GM18508 (cell line): ENCODE measurements at regions not wholly inside any gene's neighbourhood (a gene's known extent, or its start where the extent isn't known, plus 50 kb on each side); places are given as distances from the start of the nearest gene placed in this dataset.
"Not testable (repeated sequence)": the region's sequence is repeated elsewhere in the genome, so short reads cannot be mapped to it uniquely, and the experiment has no call there.

Experiments used
- ATAC-seq: cut with Tn5 transposase; IDR thresholded peaks from one replicate; pipeline ENCODE4 v1.9.1; 2021; ENCODE audit warnings: moderate number of reproducible peaks; ENCODE audit not compliant: insufficient read depth, unreplicated experiment

- no peak for ATAC-seq
These were observed 138.1 kb upstream of the GRAMD2B start for GRCh38 chr5:126284977-126285696.

GRCh38 chr5:126296121-126296520, 127.1 kb upstream of the GRAMD2B start:
- ATAC-seq = not testable (repeated sequence)

GRCh38 chr5:126300293-126300692, 122.9 kb upstream of the GRAMD2B start:
- no peak for ATAC-seq

- no peak for ATAC-seq
These were observed 122.2 kb upstream of the GRAMD2B start for GRCh38 chr5:126301056-126301455.

GRCh38 chr5:126309860-126310259, 113.3 kb upstream of the GRAMD2B start:
- no peak for ATAC-seq

- no peak for ATAC-seq
These were observed 111.4 kb upstream of the GRAMD2B start for GRCh38 chr5:126311766-126312165.

GRCh38 chr5:126315341-126315740, 107.9 kb upstream of the GRAMD2B start:
- no peak for ATAC-seq

- ATAC-seq = no peak
These were observed 90.9 kb upstream of the GRAMD2B start for GRCh38 chr5:126332326-126332725.

GRCh38 chr5:126334760-126335159, 88.4 kb upstream of the GRAMD2B start:
- no peak for ATAC-seq

- ATAC-seq = no peak
These were observed 87.3 kb upstream of the GRAMD2B start for GRCh38 chr5:126335886-126336285.

GRCh38 chr5:126338635-126339034, 84.6 kb upstream of the GRAMD2B start:
- no peak for ATAC-seq

- ATAC-seq = peak; percentile 55
These were observed 83.9 kb upstream of the GRAMD2B start for GRCh38 chr5:126339215-126339805.

GRCh38 chr5:126341906-126342630, 81.1 kb upstream of the GRAMD2B start:
- no peak for ATAC-seq

- ATAC-seq = no peak
These were observed 74.2 kb upstream of the GRAMD2B start for GRCh38 chr5:126348855-126349635.

- ATAC-seq = no peak
These were observed 72.1 kb upstream of the GRAMD2B start for GRCh38 chr5:126351153-126351552.

GRCh38 chr5:126354012-126354857, 69.0 kb upstream of the GRAMD2B start:
- no peak for ATAC-seq

GRCh38 chr5:126354858-126355731, 68.1 kb upstream of the GRAMD2B start:
- no peak for ATAC-seq

- ATAC-seq = no peak
These were observed 67.3 kb upstream of the GRAMD2B start for GRCh38 chr5:126355940-126356339.
